GM12865 (cell line): ENCODE measurements at regions not wholly inside any gene's neighbourhood (a gene's known extent, or its start where the extent isn't known, plus 50 kb on each side); places are given as distances from the start of the nearest gene placed in this dataset.

Experiments
- DNase-seq: peaks from one replicate; pipeline ENCODE4 v3.0.0; 2010; ENCODE audit warnings: low read depth
- H3K4me3 ChIP-seq: 2 replicates; pipeline ENCODE4 v1.5.1; 2011; ENCODE audit warnings: mild to moderate bottlenecking, low read depth, low read length, control low read depth
- TF ChIP-seq, protein P1 (sequence below): IDR thresholded peaks from 2 replicates; pipeline ENCODE4 v1.5.1; 2011; ENCODE audit warnings: low read length, control low read depth, low read depth, inconsistent platforms; ENCODE audit not compliant: insufficient read depth; ENCODE audit errors: missing control alignments

- TF ChIP-seq, protein P1, sequence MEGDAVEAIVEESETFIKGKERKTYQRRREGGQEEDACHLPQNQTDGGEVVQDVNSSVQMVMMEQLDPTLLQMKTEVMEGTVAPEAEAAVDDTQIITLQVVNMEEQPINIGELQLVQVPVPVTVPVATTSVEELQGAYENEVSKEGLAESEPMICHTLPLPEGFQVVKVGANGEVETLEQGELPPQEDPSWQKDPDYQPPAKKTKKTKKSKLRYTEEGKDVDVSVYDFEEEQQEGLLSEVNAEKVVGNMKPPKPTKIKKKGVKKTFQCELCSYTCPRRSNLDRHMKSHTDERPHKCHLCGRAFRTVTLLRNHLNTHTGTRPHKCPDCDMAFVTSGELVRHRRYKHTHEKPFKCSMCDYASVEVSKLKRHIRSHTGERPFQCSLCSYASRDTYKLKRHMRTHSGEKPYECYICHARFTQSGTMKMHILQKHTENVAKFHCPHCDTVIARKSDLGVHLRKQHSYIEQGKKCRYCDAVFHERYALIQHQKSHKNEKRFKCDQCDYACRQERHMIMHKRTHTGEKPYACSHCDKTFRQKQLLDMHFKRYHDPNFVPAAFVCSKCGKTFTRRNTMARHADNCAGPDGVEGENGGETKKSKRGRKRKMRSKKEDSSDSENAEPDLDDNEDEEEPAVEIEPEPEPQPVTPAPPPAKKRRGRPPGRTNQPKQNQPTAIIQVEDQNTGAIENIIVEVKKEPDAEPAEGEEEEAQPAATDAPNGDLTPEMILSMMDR: no peak
- DNase-seq: no peak
- H3K4me3 ChIP-seq: no peak overlapping the region
Observed at GRCh38 chr5:38046103-38046502, 206.3 kb upstream of the GDNF start.

- no peak overlapping the region for H3K4me3 ChIP-seq
- DNase-seq: no peak
- TF ChIP-seq, protein P1: no peak
Observed at GRCh38 chr5:38045446-38045845, 205.6 kb upstream of the GDNF start.

- DNase-seq: no peak
- TF ChIP-seq, protein P1: no peak
- no peak overlapping the region for H3K4me3 ChIP-seq
Observed at GRCh38 chr5:38039826-38040225, 200.0 kb upstream of the GDNF start.

DNA sequence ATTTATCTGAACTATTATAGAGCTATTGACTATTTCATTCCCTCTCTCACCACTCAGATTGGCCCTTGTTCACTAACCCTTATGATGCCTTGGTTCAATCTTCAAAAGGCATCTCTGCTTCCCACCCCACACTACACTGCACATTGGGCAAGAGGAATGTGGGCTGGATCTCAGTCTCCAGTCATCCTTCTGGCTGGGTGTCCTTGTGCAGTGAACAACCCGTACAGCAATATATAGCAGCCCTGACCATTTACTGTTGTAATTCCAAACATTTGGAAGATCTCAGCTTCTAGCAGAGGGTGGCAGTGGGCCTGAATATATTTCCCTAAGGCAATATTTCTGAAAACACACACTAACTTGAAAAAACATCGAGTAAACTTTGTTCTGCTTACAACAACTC lies 199.2 kb upstream of the GDNF start:
- TF ChIP-seq, protein P1: no peak
- no peak for DNase-seq
- no peak overlapping the region for H3K4me3 ChIP-seq

- TF ChIP-seq, protein P1: no peak
- H3K4me3 ChIP-seq: no peak overlapping the region
- DNase-seq: no peak
Observed at GRCh38 chr5:38036765-38037164, 196.9 kb upstream of the GDNF start.

DNA sequence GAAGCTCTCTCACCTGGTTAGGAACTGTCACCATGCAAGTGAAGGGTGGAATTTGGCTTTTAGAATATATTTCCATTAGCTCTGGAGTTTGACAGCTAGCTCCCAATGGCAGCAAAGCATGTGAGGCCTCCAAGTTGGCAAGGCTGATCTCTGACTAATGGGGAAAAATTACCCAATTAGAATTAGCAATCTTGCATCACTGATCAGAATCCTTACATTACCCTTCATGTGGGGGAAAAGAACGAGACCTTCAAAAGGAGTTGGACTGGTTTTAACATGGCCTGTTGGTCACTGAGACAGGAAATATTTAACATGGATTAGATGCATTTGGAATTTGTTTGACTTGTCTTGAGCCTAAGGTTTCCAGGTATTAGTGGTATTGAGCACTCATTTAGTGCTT lies 192.3 kb upstream of the GDNF start:
- DNase-seq: no peak
- TF ChIP-seq, protein P1: no peak
- H3K4me3 ChIP-seq: no peak overlapping the region

GRCh38 chr5:38031304-38031703 lies 191.5 kb upstream of the GDNF start:
- TF ChIP-seq, protein P1: no peak
- H3K4me3 ChIP-seq: no peak overlapping the region
- DNase-seq: no peak
